ENCODE measurements at regions not wholly inside any gene's neighbourhood (a gene's known extent, or its start where the extent isn't known, plus 50 kb on each side); places are given as distances from the start of the nearest gene placed in this dataset.
"Not testable (repeated sequence)": the region's sequence is repeated elsewhere in the genome, so short reads cannot be mapped to it uniquely, and the experiment has no call there.

DNA sequence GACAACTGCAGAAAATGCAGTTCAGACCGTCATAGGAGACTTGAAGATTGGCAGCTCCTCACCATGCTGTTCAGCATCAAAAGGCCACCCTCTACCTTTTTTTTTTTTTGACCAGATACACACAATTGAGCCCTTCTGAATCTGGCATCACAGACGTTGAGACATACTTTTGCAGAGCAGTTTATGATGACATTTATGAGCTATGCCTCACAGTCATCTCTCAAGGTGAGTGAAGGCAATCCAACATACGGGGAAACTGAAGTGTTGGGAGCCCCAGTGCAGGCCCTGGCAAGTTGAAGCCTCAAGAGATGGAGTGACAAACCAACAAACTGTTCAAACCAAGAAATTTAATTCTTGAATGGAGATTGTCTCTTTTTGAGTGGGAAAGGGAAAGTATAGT lies 83.6 kb upstream of the DLX6 start:
- H3K27ac ChIP-seq (ENCODE audit: low read depth in 1 of 2, low read length in 2 of 2) = no peak overlapping the region
- H3K9ac ChIP-seq (ENCODE audit: low read depth in 1 of 2, low read length in 2 of 2) = no peak overlapping the region
- DNase-seq (ENCODE audit: low spot score) = no peak
- no peaks in the 10 kb centered on the region for H3K36me3 ChIP-seq (ENCODE audit: control insufficient read depth in 4 of 4, insufficient read depth in 3 of 4, low read depth in 1 of 4, low read length in 3 of 4)
- H3K4me3 ChIP-seq (ENCODE audit: low read depth in 1 of 3, low read length in 3 of 3) = no peak overlapping the region
- no peaks in the 10 kb centered on the region for H3K9me3 ChIP-seq (ENCODE audit: control insufficient read depth in 4 of 4, low read length in 3 of 4)
- WGBS = 66% methylated on average over 3 of the region's 3 CpGs
- peaks cover 0 to 4% (median 0%) of the 10 kb centered on the region in 4 donors for H3K27me3 ChIP-seq (ENCODE audit: control insufficient read depth in 4 of 4, insufficient read depth in 4 of 4, low read length in 3 of 4)
- TF ChIP-seq RAD21 (IDR thresholded peaks at IDR 0.05) = no peak
- no peak for TF ChIP-seq YY1 (IDR thresholded peaks at IDR 0.05)
- TF ChIP-seq, protein P1, sequence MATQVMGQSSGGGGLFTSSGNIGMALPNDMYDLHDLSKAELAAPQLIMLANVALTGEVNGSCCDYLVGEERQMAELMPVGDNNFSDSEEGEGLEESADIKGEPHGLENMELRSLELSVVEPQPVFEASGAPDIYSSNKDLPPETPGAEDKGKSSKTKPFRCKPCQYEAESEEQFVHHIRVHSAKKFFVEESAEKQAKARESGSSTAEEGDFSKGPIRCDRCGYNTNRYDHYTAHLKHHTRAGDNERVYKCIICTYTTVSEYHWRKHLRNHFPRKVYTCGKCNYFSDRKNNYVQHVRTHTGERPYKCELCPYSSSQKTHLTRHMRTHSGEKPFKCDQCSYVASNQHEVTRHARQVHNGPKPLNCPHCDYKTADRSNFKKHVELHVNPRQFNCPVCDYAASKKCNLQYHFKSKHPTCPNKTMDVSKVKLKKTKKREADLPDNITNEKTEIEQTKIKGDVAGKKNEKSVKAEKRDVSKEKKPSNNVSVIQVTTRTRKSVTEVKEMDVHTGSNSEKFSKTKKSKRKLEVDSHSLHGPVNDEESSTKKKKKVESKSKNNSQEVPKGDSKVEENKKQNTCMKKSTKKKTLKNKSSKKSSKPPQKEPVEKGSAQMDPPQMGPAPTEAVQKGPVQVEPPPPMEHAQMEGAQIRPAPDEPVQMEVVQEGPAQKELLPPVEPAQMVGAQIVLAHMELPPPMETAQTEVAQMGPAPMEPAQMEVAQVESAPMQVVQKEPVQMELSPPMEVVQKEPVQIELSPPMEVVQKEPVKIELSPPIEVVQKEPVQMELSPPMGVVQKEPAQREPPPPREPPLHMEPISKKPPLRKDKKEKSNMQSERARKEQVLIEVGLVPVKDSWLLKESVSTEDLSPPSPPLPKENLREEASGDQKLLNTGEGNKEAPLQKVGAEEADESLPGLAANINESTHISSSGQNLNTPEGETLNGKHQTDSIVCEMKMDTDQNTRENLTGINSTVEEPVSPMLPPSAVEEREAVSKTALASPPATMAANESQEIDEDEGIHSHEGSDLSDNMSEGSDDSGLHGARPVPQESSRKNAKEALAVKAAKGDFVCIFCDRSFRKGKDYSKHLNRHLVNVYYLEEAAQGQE (IDR thresholded peaks at IDR 0.05) = no peak
- TF ChIP-seq JUND (IDR thresholded peaks at IDR 0.05) = no peak
- no peak for TF ChIP-seq NR2F2 (IDR thresholded peaks at IDR 0.05)
- no peak for TF ChIP-seq TAF1 (conservative IDR thresholded peaks at IDR 0.05)
- no peak for TF ChIP-seq SP1 (IDR thresholded peaks at IDR 0.05)
- TF ChIP-seq EGR1 (IDR thresholded peaks at IDR 0.05; ENCODE audit: low read depth in 2 of 2) = no peak
- TF ChIP-seq, protein P2, sequence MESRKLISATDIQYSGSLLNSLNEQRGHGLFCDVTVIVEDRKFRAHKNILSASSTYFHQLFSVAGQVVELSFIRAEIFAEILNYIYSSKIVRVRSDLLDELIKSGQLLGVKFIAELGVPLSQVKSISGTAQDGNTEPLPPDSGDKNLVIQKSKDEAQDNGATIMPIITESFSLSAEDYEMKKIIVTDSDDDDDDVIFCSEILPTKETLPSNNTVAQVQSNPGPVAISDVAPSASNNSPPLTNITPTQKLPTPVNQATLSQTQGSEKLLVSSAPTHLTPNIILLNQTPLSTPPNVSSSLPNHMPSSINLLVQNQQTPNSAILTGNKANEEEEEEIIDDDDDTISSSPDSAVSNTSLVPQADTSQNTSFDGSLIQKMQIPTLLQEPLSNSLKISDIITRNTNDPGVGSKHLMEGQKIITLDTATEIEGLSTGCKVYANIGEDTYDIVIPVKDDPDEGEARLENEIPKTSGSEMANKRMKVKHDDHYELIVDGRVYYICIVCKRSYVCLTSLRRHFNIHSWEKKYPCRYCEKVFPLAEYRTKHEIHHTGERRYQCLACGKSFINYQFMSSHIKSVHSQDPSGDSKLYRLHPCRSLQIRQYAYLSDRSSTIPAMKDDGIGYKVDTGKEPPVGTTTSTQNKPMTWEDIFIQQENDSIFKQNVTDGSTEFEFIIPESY (IDR thresholded peaks at IDR 0.05) = no peak
- no peak for TF ChIP-seq GABPA (IDR thresholded peaks at IDR 0.05 in 1 of 2, conservative IDR thresholded peaks at IDR 0.05 in 1 of 2)
- TF ChIP-seq FOXA2 (IDR thresholded peaks at IDR 0.05) = no peak
- no peak for TF ChIP-seq HNF4A (conservative IDR thresholded peaks at IDR 0.05)
- TF ChIP-seq CTCF (IDR thresholded peaks at IDR 0.05; ENCODE audit: low read depth, low read length, missing input control) = no peak
- TF ChIP-seq FOXA1 (IDR thresholded peaks at IDR 0.05) = no peak
- TF ChIP-seq ATF3 (IDR thresholded peaks at IDR 0.05) = no peak
- no peak for TF ChIP-seq HNF4G (IDR thresholded peaks at IDR 0.05)
- no peak for TF ChIP-seq MAX (IDR thresholded peaks at IDR 0.05)
- no peak for TF ChIP-seq RXRA (IDR thresholded peaks at IDR 0.05)
- no peaks in the 10 kb centered on the region for H3K4me1 ChIP-seq (ENCODE audit: control insufficient read depth in 4 of 4, insufficient read depth in 4 of 4, low read length in 3 of 4)

DNA sequence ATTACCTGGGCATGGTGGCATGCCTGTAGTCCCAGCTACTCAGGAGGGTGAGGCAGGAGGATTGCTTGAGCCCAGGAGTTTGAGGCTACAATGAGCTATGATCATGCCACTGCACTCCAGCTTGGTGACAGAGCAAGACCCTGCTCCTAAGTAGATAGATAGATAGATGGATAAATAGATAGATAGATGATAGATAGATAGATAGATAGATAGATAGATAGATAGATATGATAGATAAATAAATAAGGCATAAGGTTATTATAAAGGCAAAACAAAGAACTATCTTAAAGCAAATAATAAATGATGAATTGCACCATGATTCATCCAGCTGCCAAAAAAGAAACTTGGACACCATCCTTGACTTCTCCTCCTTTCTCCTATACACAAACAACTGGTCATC lies 82.0 kb upstream of the DLX6 start:
- H3K9ac ChIP-seq (ENCODE audit: low read depth in 1 of 2, low read length in 2 of 2); DNase-seq (ENCODE audit: low spot score); H3K4me1 ChIP-seq (ENCODE audit: control insufficient read depth in 4 of 4, insufficient read depth in 4 of 4, low read length in 3 of 4); H3K9me3 ChIP-seq (ENCODE audit: control insufficient read depth in 4 of 4, low read length in 3 of 4); H3K27ac ChIP-seq (ENCODE audit: low read depth in 1 of 2, low read length in 2 of 2); H3K27me3 ChIP-seq (ENCODE audit: control insufficient read depth in 4 of 4, insufficient read depth in 4 of 4, low read length in 3 of 4); H3K36me3 ChIP-seq (ENCODE audit: control insufficient read depth in 4 of 4, insufficient read depth in 3 of 4, low read depth in 1 of 4, low read length in 3 of 4); H3K4me3 ChIP-seq (ENCODE audit: low read depth in 1 of 3, low read length in 3 of 3): not testable (repeated sequence)
